GM06990 (cell line): ENCODE measurements at regions not wholly inside any gene's neighbourhood (a gene's known extent, or its start where the extent isn't known, plus 50 kb on each side); places are given as distances from the start of the nearest gene placed in this dataset.

Experiments
- DNase-seq: peaks from one replicate; pipeline ENCODE4 v3.0.0-alpha.2; 2011; ENCODE audit not compliant: insufficient read length; ENCODE audit errors: extremely low read depth
- H3K27me3 ChIP-seq: replicated peaks from 2 replicates; pipeline ENCODE4 v1.6.0; 2011; ENCODE audit warnings: low read length; ENCODE audit not compliant: control insufficient read depth, insufficient read depth
- H3K36me3 ChIP-seq: 2 replicates; pipeline ENCODE4 v1.5.1; 2011; ENCODE audit warnings: low read length; ENCODE audit not compliant: control insufficient read depth, insufficient read depth
- H3K4me3 ChIP-seq: replicated peaks from 2 replicates; pipeline ENCODE4 v1.5.1; 2011; ENCODE audit warnings: low read depth, mild to moderate bottlenecking, control low read depth, low read length
- TF ChIP-seq, protein P1 (sequence below): IDR thresholded peaks from 2 replicates; pipeline ENCODE4 v1.5.1; 2011; ENCODE audit warnings: low read length, control low read depth, mild to moderate bottlenecking, inconsistent platforms; ENCODE audit not compliant: insufficient read depth, poor library complexity, severe bottlenecking

DNA sequence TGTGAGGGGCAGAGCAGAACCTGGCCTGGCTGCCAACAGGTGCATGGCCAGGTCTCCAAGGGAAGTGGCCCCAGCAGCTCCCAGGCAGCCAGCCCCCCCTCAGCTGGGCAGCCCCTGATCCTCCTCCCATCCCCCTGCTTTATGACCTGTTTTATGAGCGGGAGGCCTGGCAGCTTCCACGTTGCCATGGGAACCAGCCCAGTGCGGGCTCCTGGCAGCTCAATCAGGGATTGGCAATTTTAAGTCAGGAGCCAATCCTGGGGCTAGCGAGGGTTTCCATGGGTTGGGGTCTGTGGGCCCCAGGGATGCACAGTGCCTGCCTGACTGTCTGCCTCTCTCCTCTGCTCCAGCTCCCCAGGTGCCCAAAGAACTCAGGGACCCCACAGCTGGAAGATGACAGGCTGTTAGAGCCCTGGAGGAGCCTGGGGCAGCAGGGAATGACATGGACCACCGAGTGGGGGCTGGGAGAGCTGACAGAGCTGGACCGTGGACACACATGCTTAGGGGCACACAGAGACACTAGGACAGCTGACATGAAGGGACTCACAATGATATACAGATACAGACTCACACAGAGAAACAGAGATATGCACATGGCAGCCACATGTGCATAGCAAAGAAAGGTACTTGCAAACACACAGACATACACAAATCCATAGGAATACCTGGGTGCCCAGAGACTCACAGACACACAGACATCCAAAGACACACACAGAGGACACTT is 56.5 kb upstream of the SIRPA start:
- TF ChIP-seq, protein P1, sequence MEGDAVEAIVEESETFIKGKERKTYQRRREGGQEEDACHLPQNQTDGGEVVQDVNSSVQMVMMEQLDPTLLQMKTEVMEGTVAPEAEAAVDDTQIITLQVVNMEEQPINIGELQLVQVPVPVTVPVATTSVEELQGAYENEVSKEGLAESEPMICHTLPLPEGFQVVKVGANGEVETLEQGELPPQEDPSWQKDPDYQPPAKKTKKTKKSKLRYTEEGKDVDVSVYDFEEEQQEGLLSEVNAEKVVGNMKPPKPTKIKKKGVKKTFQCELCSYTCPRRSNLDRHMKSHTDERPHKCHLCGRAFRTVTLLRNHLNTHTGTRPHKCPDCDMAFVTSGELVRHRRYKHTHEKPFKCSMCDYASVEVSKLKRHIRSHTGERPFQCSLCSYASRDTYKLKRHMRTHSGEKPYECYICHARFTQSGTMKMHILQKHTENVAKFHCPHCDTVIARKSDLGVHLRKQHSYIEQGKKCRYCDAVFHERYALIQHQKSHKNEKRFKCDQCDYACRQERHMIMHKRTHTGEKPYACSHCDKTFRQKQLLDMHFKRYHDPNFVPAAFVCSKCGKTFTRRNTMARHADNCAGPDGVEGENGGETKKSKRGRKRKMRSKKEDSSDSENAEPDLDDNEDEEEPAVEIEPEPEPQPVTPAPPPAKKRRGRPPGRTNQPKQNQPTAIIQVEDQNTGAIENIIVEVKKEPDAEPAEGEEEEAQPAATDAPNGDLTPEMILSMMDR = no peak
- no peak for DNase-seq
- no peaks in the 10 kb centered on the region for H3K36me3 ChIP-seq
- no peak overlapping the region for H3K4me3 ChIP-seq
- no peaks in the 10 kb centered on the region for H3K27me3 ChIP-seq

DNA sequence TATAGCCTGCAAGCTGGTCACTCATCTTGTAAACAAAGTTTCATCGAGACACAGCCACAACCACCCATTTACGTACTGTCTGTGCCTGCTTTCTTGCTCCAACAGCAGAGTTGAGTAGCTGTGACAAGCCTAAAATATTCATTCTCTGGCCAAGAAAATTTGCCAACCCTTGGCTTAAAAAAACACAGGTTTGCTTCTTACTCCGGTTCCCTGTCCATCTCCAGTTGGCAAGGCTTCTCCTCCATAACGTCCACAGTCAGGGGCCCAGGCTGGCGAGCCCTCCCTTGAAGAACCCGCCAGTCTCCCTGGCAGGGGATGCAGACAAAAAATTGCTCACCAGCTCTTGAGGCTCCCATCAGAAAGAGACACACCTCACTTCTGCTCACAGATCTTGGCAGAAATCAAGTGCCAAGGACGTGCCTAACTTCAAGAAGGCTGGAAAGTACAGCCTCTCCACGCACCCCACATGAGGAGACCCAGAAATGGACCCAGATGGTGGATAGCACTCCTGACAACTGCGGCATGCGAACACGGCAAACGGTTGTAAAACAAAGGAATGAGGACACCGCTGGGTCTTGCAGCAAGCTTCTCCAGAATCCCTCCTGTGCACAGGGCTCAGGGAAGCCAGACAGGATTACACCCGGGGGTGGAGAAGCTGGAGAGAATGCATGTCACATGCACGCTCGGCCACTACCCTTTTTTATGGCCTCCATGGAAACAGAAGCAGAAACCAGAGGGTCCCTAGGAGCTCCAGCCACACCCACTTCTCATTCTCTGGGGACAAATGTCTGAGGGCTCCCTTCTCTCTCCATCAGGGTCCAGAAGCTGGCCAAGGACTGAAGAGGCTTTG is 59.8 kb upstream of the SIRPA start:
- H3K36me3 ChIP-seq = no peaks in the 10 kb centered on the region
- TF ChIP-seq, protein P1 = no peak
- no peak for DNase-seq
- H3K27me3 ChIP-seq = no peaks in the 10 kb centered on the region
- H3K4me3 ChIP-seq = no peak overlapping the region

DNA sequence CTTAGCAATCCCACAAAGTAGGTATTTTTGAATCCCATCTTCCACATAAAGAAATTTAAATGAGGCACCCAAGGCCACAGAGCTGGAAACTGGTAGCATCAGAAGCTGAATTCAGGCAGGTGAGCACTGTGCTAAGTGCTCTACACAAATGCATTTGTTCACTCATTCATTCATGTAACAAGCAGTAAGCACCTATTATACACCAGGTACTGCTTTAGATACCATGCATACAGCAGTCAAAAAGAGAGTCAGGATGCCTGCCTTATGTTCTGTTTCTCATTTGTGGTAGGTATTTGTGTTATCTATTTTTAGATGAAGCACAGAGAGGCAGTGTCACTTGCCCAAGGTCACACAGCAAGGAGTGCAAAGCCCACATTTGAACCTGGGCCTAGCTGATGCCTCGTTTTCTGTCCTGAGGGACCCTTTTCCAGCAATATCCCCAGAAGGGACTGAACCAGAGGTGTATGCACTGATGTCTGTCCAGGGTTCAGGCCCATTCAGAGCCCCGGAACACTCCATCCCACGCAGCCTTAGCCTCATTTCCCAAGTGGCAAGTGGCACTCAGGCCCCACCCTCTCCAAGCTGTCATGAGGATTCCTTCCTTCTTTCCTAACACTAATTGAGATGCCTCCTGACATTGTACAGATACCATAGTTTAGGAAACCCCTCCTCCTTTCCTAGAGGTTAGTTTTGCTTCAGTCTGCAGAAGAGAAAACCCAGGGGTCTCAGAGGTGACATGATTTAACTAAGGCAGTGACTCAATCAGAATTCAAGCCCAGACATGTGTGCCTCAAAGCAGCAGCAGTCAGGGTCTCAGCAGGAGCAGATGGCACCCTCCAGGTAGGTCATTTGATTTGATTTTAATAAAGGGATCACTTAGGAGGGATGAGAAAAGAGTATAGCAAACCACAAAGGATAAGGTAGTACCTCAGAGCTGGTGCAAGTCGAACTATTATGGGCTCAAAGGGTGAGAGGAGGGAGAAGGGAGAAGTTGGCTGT is 61.2 kb upstream of the SIRPA start:
- H3K4me3 ChIP-seq = no peak overlapping the region
- no peaks in the 10 kb centered on the region for H3K36me3 ChIP-seq
- TF ChIP-seq, protein P1 = no peak
- no peaks in the 10 kb centered on the region for H3K27me3 ChIP-seq
- DNase-seq = no peak

DNA sequence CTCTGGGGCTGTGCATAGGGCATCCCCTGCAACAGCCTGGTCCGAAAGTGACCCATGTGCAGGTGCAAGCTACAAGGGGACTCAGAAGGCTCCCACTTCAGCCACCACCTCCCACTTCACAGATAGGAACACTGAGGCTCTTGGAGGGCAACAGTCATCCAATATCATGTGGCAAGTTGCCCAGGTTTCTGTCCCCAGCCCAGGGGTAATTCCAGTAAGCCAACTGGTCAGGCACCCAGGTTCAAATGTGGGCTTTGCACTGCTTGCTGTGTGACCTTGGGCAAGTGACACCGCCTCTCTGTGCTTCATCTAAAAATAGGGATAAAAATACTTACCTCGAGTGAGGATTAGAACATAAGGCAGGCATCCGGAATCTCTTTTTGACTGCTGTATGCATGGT is 62.0 kb upstream of the SIRPA start:
- DNase-seq = no peak
- TF ChIP-seq, protein P1 = no peak
- no peaks in the 10 kb centered on the region for H3K27me3 ChIP-seq
- no peaks in the 10 kb centered on the region for H3K36me3 ChIP-seq
- H3K4me3 ChIP-seq = no peak overlapping the region

DNA sequence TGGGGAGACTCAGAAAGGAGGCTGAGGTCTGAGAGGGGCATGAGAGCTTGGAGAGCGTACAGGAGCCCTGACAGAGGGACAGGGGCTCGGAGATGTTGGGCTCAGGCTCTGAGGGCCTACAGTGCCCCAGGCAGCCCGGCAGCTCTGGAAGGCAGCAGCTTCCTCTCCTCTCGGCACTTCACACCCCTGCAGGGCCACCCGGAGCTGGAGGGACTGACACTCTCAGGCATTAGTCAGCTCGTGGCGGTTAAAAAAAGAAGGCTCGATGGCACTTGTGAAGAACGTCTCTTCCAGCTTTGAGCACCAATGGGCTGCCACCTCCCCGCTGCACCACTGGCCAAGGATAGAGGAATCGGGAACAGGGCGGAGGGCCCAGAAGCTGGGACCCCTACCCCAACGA is 62.6 kb upstream of the SIRPA start:
- no peak for DNase-seq
- Histone ChIP-seq H3K4me3 (no peak overlapping the region), H3K27me3 (no peaks in the 10 kb centered on the region), H3K36me3 (no peaks in the 10 kb centered on the region)
- TF ChIP-seq, protein P1 = no peak
